Vagina (tissue), 2 donors: ENCODE measurements at regions not wholly inside any gene's neighbourhood (a gene's known extent, or its start where the extent isn't known, plus 50 kb on each side); places are given as distances from the start of the nearest gene placed in this dataset.

Experiments used
- POLR2A ChIP-seq, 2 donors: fragments of 450-650 bp; IDR thresholded peaks; one replicate each; pipeline ENCODE4 v1.6.1; 2017; ENCODE audit warnings: antibody characterized with exemption in 2 of 2, mild to moderate bottlenecking in 2 of 2, moderate library complexity in 2 of 2
- POLR2AphosphoS5 ChIP-seq, 2 donors: sonication (generic); formaldehyde crosslinking; IDR thresholded peaks; one replicate each; pipeline ENCODE4 v1.9.0; 2017; ENCODE audit warnings: antibody characterized with exemption in 2 of 2, mild to moderate bottlenecking in 2 of 2, low read depth in 1 of 2; ENCODE audit not compliant: insufficient read depth in 1 of 2
- TF ChIP-seq, protein P1 (sequence below), 3 experiments: fragments of 450-650 bp in 2 of 3; fragments of 200-600 bp in 1 of 3; sonication (generic) in 1 of 3; IDR thresholded peaks; one replicate each; pipeline ENCODE4 v1.5.1; 2017 to 2019; ENCODE audit warnings: antibody characterized with exemption in 3 of 3, mild to moderate bottlenecking in 2 of 3, moderate library complexity in 2 of 3

DNA sequence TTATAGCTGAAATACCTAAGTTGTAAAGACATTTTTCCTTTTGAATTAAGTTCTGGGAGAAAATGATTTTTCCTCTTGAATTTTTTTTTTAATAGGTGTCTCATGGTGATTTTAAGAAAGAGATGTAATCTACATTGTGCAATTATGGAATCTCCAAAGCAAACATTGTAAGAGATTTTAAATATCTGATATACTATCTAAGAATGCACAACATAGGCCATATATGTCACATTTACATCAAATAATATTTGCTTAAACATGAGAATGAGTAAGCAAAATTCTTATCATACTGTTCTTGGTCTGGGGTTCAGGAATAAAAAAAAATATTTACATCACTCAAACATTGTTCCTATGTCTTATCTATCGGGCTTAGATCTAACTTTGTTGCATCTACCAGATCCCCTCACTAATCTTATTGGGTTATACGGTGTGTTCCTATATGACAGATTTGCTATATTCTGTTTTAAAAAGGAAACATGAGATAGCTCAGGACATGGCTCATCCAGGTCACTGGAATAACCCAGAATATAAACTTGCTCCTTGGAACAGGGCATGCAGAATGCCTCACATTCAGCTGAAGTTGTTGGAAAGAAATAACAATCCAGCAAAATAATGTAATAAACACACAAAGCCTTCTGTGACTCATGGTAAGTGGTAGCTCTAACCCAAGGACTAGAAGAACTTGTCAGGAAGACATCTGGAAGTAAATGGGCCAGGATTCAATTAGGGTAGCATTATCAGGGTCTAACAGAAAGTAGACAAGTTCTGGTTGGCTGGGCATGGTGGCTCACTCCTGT, 794.7 kb downstream of the IPMK start:
- TF ChIP-seq, protein P1, sequence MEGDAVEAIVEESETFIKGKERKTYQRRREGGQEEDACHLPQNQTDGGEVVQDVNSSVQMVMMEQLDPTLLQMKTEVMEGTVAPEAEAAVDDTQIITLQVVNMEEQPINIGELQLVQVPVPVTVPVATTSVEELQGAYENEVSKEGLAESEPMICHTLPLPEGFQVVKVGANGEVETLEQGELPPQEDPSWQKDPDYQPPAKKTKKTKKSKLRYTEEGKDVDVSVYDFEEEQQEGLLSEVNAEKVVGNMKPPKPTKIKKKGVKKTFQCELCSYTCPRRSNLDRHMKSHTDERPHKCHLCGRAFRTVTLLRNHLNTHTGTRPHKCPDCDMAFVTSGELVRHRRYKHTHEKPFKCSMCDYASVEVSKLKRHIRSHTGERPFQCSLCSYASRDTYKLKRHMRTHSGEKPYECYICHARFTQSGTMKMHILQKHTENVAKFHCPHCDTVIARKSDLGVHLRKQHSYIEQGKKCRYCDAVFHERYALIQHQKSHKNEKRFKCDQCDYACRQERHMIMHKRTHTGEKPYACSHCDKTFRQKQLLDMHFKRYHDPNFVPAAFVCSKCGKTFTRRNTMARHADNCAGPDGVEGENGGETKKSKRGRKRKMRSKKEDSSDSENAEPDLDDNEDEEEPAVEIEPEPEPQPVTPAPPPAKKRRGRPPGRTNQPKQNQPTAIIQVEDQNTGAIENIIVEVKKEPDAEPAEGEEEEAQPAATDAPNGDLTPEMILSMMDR (IDR thresholded peaks at IDR 0.05) = no peak
- TF ChIP-seq POLR2A (IDR thresholded peaks at IDR 0.05) (no peak), POLR2AphosphoS5 (IDR thresholded peaks at IDR 0.05; ENCODE audit: insufficient read depth in 1 of 2, low read depth in 1 of 2) (no peak)
